ENCODE measurements at regions not wholly inside any gene's neighbourhood (a gene's known extent, or its start where the extent isn't known, plus 50 kb on each side); places are given as distances from the start of the nearest gene placed in this dataset.

DNA sequence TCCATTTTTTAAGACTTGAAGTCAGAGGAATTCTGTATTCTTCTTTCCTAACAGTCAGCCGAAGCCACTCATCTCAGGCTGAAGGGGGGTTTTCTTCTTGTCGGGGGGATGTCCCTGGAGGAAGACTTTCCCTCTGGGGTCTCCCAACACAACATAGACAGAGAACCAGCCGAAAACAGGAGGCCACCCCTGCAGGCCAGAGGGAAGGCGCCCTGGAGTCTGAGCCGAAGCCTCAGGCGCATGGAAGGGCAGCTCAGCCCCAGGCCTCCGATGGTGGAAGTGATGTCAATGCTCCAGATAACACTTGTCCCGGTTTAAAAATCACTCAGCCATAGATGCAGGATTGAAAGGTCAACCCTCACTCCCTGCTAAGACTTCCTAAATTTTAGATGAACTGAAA, 1393.0 kb downstream of the TBC1D22A start:
- Histone ChIP-seq H3K9me3 (ENCODE audit: insufficient read depth, low read length) (no peaks in the 10 kb centered on the region), H3K9me2 (replicated peaks; ENCODE audit: insufficient read depth, low read length) (no peaks in the 10 kb centered on the region)
- TF ChIP-seq EZH2phosphoT487 (conservative IDR thresholded peaks at IDR 0.05; ENCODE audit: low read length), result no peak
- TF ChIP-seq, protein P1, sequence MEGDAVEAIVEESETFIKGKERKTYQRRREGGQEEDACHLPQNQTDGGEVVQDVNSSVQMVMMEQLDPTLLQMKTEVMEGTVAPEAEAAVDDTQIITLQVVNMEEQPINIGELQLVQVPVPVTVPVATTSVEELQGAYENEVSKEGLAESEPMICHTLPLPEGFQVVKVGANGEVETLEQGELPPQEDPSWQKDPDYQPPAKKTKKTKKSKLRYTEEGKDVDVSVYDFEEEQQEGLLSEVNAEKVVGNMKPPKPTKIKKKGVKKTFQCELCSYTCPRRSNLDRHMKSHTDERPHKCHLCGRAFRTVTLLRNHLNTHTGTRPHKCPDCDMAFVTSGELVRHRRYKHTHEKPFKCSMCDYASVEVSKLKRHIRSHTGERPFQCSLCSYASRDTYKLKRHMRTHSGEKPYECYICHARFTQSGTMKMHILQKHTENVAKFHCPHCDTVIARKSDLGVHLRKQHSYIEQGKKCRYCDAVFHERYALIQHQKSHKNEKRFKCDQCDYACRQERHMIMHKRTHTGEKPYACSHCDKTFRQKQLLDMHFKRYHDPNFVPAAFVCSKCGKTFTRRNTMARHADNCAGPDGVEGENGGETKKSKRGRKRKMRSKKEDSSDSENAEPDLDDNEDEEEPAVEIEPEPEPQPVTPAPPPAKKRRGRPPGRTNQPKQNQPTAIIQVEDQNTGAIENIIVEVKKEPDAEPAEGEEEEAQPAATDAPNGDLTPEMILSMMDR (IDR thresholded peaks at IDR 0.05; ENCODE audit: insufficient read depth, low read length, poor library complexity, severe bottlenecking), result no peak

DNA sequence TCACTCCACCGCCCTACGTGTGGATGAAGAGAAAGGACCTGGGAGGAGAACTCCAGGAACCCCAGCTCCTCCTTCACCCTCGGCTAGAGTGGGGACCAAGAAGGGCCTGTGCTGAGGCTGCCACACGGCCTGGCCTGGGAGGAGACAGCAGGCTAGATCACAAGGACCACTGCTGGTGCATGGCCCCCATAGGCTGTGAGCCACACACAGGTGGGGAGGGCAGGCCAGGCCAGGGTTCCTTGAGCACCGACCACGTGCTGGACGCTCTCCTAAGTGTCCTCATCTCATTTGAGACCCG, 1392.4 kb downstream of the TBC1D22A start:
- Histone ChIP-seq H3K36me3 (ENCODE audit: low read length) (no peaks in the 10 kb centered on the region), H3K27me3 (ENCODE audit: low read length) (no peaks in the 10 kb centered on the region), H3K9ac (ENCODE audit: low read length) (no peak overlapping the region), H3K9me3 (ENCODE audit: insufficient read depth, low read length) (no peaks in the 10 kb centered on the region), H3K4me2 (ENCODE audit: low read depth, low read length, poor library complexity, severe bottlenecking) (no peak overlapping the region), H3F3A (ENCODE audit: insufficient read depth) (no peaks in the 10 kb centered on the region), H3K79me2 (ENCODE audit: insufficient read depth, low read length) (no peaks in the 10 kb centered on the region), H3K9me2 (replicated peaks; ENCODE audit: insufficient read depth, low read length) (no peaks in the 10 kb centered on the region), H3K4me3 (ENCODE audit: insufficient read depth, low read length, poor library complexity, severe bottlenecking) (no peak overlapping the region), H4K20me1 (ENCODE audit: low read depth, low read length) (no peaks in the 10 kb centered on the region), H2AFZ (ENCODE audit: low read depth, low read length, severe bottlenecking) (no peak overlapping the region), H3K27ac (ENCODE audit: low read depth, low read length) (no peak overlapping the region)
- TF ChIP-seq, protein P1 (IDR thresholded peaks at IDR 0.05; ENCODE audit: insufficient read depth, low read length, poor library complexity, severe bottlenecking), result no peak
- no peak for TF ChIP-seq EZH2phosphoT487 (conservative IDR thresholded peaks at IDR 0.05; ENCODE audit: low read length)

More for the DNA sequence above, 1393.0 kb downstream of the TBC1D22A start:
- no peaks in the 10 kb centered on the region for H3K36me3 ChIP-seq (ENCODE audit: low read length)
- no peaks in the 10 kb centered on the region for H3K27me3 ChIP-seq (ENCODE audit: low read length)
- H3F3A ChIP-seq (ENCODE audit: insufficient read depth), result no peaks in the 10 kb centered on the region
- H3K4me2 ChIP-seq (ENCODE audit: low read depth, low read length, poor library complexity, severe bottlenecking), result no peak overlapping the region
- no peak overlapping the region for H3K4me3 ChIP-seq (ENCODE audit: insufficient read depth, low read length, poor library complexity, severe bottlenecking)
- no peak overlapping the region for H3K9ac ChIP-seq (ENCODE audit: low read length)
- H2AFZ ChIP-seq (ENCODE audit: low read depth, low read length, severe bottlenecking), result no peak overlapping the region
- H3K27ac ChIP-seq (ENCODE audit: low read depth, low read length), result no peak overlapping the region
- no peaks in the 10 kb centered on the region for H3K79me2 ChIP-seq (ENCODE audit: insufficient read depth, low read length)
- no peaks in the 10 kb centered on the region for H4K20me1 ChIP-seq (ENCODE audit: low read depth, low read length)

DNA sequence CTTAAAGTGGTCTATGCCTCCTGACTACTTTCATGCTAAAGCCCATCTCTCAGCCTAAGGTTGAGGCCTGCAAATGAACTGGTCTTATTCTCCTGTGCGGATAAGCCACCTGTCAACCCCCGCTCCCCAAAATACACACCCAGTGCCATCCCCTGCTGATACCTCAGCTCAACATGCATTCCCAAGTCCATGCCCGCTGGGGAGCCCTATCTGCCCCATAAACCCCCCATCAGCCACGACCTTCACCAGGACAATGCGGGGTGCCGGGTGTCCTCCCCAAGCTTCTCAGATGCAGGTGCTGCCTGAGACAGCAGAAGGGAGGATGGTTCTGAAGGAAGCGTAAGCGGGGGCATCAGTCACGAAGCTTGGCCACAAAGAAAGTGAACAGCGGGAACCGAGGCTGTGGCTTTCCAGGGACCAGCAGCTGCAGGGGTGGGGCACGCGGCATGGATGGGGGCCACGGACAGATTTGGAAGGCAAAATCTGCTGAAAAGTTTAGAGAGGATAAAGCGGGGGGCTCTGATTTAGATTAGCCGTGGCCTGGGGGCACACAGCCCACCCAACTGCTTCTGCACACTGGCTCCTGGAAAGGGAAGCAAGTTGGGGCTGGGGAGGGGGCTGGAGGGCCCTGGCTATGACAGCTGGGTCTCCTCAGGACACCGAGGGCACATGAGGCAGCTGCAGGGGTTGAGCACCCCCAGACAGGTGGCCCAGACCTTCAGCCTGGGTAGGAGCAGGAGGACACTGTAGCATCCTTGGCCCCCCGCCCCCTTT, 1391.9 kb downstream of the TBC1D22A start:
- Histone ChIP-seq H3K4me2 (ENCODE audit: low read depth, low read length, poor library complexity, severe bottlenecking) (no peak overlapping the region), H3K79me2 (ENCODE audit: insufficient read depth, low read length) (no peaks in the 10 kb centered on the region), H3K9me3 (ENCODE audit: insufficient read depth, low read length) (no peaks in the 10 kb centered on the region), H3K36me3 (ENCODE audit: low read length) (no peaks in the 10 kb centered on the region), H2AFZ (ENCODE audit: low read depth, low read length, severe bottlenecking) (no peak overlapping the region), H4K20me1 (ENCODE audit: low read depth, low read length) (no peaks in the 10 kb centered on the region), H3K27ac (ENCODE audit: low read depth, low read length) (no peak overlapping the region), H3K9ac (ENCODE audit: low read length) (no peak overlapping the region), H3K4me3 (ENCODE audit: insufficient read depth, low read length, poor library complexity, severe bottlenecking) (no peak overlapping the region), H3K27me3 (ENCODE audit: low read length) (no peaks in the 10 kb centered on the region), H3F3A (ENCODE audit: insufficient read depth) (no peaks in the 10 kb centered on the region), H3K9me2 (replicated peaks; ENCODE audit: insufficient read depth, low read length) (no peaks in the 10 kb centered on the region)
- no peak for TF ChIP-seq EZH2phosphoT487 (conservative IDR thresholded peaks at IDR 0.05; ENCODE audit: low read length)
- TF ChIP-seq, protein P1 (IDR thresholded peaks at IDR 0.05; ENCODE audit: insufficient read depth, low read length, poor library complexity, severe bottlenecking), result no peak
